ENCODE measurements at regions not wholly inside any gene's neighbourhood (a gene's known extent, or its start where the extent isn't known, plus 50 kb on each side); places are given as distances from the start of the nearest gene placed in this dataset.
"Not testable (repeated sequence)": the region's sequence is repeated elsewhere in the genome, so short reads cannot be mapped to it uniquely, and the experiment has no call there.

- H3K4me3 ChIP-seq (ENCODE audit: low read depth, low read length); DNase-seq (ENCODE audit: low read depth): not testable (repeated sequence)
Measured at GRCh38 chr4:179170308-179170707, 1728.1 kb upstream of the AGA start.

GRCh38 chr4:179182741-179183140 lies 1740.5 kb upstream of the AGA start:
- H3K4me3 ChIP-seq (ENCODE audit: low read depth, low read length): no peak overlapping the region
- DNase-seq (ENCODE audit: low read depth): no peak

GRCh38 chr4:179195887-179196286 lies 1753.7 kb upstream of the AGA start:
- DNase-seq (ENCODE audit: low read depth): no peak

GRCh38 chr4:179196511-179196910 lies 1754.3 kb upstream of the AGA start:
- peak; percentile 3 for DNase-seq (ENCODE audit: low read depth)
- H3K4me3 ChIP-seq (ENCODE audit: low read depth, low read length): no peak overlapping the region

More at GRCh38 chr4:179195887-179196286, 1753.7 kb upstream of the AGA start:
- no peak overlapping the region for H3K4me3 ChIP-seq (ENCODE audit: low read depth, low read length)

GRCh38 chr4:179200681-179201080 lies 1758.4 kb upstream of the AGA start:
- DNase-seq (ENCODE audit: low read depth): no peak
- H3K4me3 ChIP-seq (ENCODE audit: low read depth, low read length): no peak overlapping the region

GRCh38 chr4:179225594-179225993 lies 1783.4 kb upstream of the AGA start:
- DNase-seq (ENCODE audit: low read depth): no peak
- H3K4me3 ChIP-seq (ENCODE audit: low read depth, low read length): no peak overlapping the region

GRCh38 chr4:179248821-179249220 lies 1806.6 kb upstream of the AGA start:
- no peak overlapping the region for H3K4me3 ChIP-seq (ENCODE audit: low read depth, low read length)
- DNase-seq (ENCODE audit: low read depth): no peak

GRCh38 chr4:179268791-179269190 lies 1826.6 kb upstream of the AGA start:
- no peak overlapping the region for H3K4me3 ChIP-seq (ENCODE audit: low read depth, low read length)
- no peak for DNase-seq (ENCODE audit: low read depth)

GRCh38 chr4:179272282-179272681 lies 1830.0 kb upstream of the AGA start:
- H3K4me3 ChIP-seq (ENCODE audit: low read depth, low read length): no peak overlapping the region
- no peak for DNase-seq (ENCODE audit: low read depth)

GRCh38 chr4:179278647-179279046 lies 1836.4 kb upstream of the AGA start:
- no peak overlapping the region for H3K4me3 ChIP-seq (ENCODE audit: low read depth, low read length)
- DNase-seq (ENCODE audit: low read depth): no peak

GRCh38 chr4:179285696-179286095 lies 1843.5 kb upstream of the AGA start:
- DNase-seq (ENCODE audit: low read depth): no peak
- H3K4me3 ChIP-seq (ENCODE audit: low read depth, low read length): no peak overlapping the region

GRCh38 chr4:179291657-179292056 lies 1849.4 kb upstream of the AGA start:
- no peak overlapping the region for H3K4me3 ChIP-seq (ENCODE audit: low read depth, low read length)
- no peak for DNase-seq (ENCODE audit: low read depth)

GRCh38 chr4:179292468-179292867 lies 1850.2 kb upstream of the AGA start:
- no peak overlapping the region for H3K4me3 ChIP-seq (ENCODE audit: low read depth, low read length)
- no peak for DNase-seq (ENCODE audit: low read depth)

GRCh38 chr4:179307297-179308136 lies 1865.3 kb upstream of the AGA start:
- H3K4me3 ChIP-seq (ENCODE audit: low read depth, low read length): no peak overlapping the region
- no peak for DNase-seq (ENCODE audit: low read depth)

- H3K4me3 ChIP-seq (ENCODE audit: low read depth, low read length): no peak overlapping the region
- no peak for DNase-seq (ENCODE audit: low read depth)
Measured at GRCh38 chr4:179313823-179314222, 1871.6 kb upstream of the AGA start.

GRCh38 chr4:179325181-179325580 lies 1882.9 kb upstream of the AGA start:
- DNase-seq (ENCODE audit: low read depth): no peak
- no peak overlapping the region for H3K4me3 ChIP-seq (ENCODE audit: low read depth, low read length)

GRCh38 chr4:179328627-179329026 lies 1886.4 kb upstream of the AGA start:
- H3K4me3 ChIP-seq (ENCODE audit: low read depth, low read length): no peak overlapping the region
- DNase-seq (ENCODE audit: low read depth): no peak

GRCh38 chr4:179331362-179331761 lies 1889.1 kb upstream of the AGA start:
- DNase-seq (ENCODE audit: low read depth): no peak
- H3K4me3 ChIP-seq (ENCODE audit: low read depth, low read length): no peak overlapping the region

- H3K4me3 ChIP-seq (ENCODE audit: low read depth, low read length): no peak overlapping the region
- no peak for DNase-seq (ENCODE audit: low read depth)
Measured at GRCh38 chr4:179344861-179345260, 1902.6 kb upstream of the AGA start.

GRCh38 chr4:179352221-179352620 lies 1910.0 kb upstream of the AGA start:
- H3K4me3 ChIP-seq (ENCODE audit: low read depth, low read length): no peak overlapping the region
- no peak for DNase-seq (ENCODE audit: low read depth)

GRCh38 chr4:179353786-179354185 lies 1911.5 kb upstream of the AGA start:
- no peak overlapping the region for H3K4me3 ChIP-seq (ENCODE audit: low read depth, low read length)
- DNase-seq (ENCODE audit: low read depth): no peak

All from skeletal muscle cell (primary cell).